ENCODE measurements at regions not wholly inside any gene's neighbourhood (a gene's known extent, or its start where the extent isn't known, plus 50 kb on each side); places are given as distances from the start of the nearest gene placed in this dataset.

- TF ChIP-seq CTCF (IDR thresholded peaks at IDR 0.05), result no peak
- no peak for TF ChIP-seq EP300 (IDR thresholded peaks at IDR 0.05)
These were observed 406.7 kb downstream of the GABRG2 start for GRCh38 chr5:162474239-162474638.
